Forelimb muscle (tissue), 1 donor: ENCODE measurements at regions not wholly inside any gene's neighbourhood (a gene's known extent, or its start where the extent isn't known, plus 50 kb on each side); places are given as distances from the start of the nearest gene placed in this dataset.
"Not testable (repeated sequence)": the region's sequence is repeated elsewhere in the genome, so short reads cannot be mapped to it uniquely, and the experiment has no call there.

Experiments
- DNase-seq: peaks from one replicate; pipeline ENCODE4 v3.0.0-alpha.2; 2013; ENCODE audit warnings: low read depth

GRCh38 chr1:224791362-224791941, 138.0 kb upstream of the DNAH14 start:
- DNase-seq = no peak

- no peak for DNase-seq
Observed at GRCh38 chr1:224795591-224795990, 133.9 kb upstream of the DNAH14 start.

DNA sequence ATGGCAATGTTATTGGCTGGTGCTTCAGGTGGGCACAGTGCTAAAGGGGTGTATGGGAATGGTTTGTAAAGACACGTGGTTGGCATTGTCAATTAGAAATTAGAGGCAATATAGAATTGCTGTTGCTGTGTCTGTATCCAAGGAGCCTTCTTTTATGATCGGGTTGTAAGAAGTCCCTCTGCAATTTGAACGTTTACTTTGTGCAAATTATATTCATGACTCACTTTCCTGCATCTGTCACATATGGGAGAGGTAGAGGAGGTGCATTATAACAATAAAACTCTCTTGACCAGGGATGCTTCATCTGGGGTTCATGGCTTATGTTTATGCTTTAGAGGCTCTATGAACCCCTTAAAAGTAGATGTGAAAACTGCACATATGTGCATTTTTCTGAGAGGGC, 130.4 kb upstream of the DNAH14 start:
- DNase-seq = no peak

- no peak for DNase-seq
Observed at GRCh38 chr1:224800486-224801119, 128.9 kb upstream of the DNAH14 start.

GRCh38 chr1:224801844-224802490, 127.5 kb upstream of the DNAH14 start:
- DNase-seq = no peak

DNA sequence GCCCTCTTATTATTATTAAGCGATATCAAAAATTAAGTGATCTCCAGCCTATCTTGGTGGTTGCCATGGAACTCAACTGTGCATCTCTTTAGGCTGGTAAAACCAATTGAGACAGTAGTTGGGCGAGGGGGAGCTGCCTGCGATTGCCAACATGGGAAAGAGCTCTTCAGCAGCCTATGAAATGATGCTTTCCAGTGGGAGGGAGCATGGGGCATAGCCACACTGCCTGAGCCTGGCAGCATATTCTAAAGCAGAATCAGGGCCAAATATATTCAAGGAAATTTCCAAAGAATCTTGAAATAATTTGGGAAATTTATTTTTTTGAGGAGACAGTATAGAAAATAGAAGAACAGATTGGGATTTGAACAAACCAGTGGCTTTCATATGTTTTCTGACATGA, 126.9 kb upstream of the DNAH14 start:
- no peak for DNase-seq

- DNase-seq = no peak
Observed at GRCh38 chr1:224804220-224804619, 125.3 kb upstream of the DNAH14 start.

DNA sequence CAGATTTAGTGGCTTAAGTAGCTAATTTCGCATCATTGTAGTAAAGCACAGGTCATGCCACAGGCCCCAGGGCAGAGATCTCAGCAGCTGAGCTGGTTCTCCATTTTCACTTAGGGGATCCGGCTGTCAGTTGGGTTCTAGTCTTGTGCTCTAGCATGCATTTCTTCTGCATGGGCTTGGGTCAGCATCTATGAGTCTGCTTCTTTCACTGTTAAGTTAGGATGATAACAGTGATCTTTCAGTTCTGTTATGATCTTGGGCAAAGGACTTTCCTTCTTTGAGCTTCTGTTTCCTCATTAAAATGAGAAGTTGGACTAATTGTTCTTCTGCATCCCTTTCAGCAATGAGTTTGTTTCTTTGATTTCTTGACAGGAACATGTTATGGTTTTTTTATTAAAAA, 123.6 kb upstream of the DNAH14 start:
- DNase-seq = no peak

GRCh38 chr1:224809137-224809536, 120.3 kb upstream of the DNAH14 start:
- DNase-seq = no peak

DNA sequence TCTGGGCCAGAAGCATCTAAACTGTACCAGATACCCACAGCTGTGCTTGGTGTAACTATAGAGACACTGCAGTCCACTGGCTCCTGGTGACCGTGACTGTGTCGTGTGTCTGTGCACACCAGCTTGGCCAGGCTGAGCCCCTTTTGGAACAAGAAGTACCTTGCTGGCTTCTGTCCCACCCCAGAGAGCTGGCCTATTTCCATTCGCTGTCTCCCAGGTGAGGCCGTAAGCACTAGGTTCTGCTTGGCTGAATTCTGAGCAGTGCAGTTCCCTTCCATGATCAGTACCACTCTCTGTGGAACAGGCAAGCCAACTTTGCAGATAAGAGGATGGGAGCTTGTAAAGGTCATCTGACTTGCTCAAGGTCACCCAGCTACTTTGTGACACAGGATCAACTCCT, 119.9 kb upstream of the DNAH14 start:
- no peak for DNase-seq

DNA sequence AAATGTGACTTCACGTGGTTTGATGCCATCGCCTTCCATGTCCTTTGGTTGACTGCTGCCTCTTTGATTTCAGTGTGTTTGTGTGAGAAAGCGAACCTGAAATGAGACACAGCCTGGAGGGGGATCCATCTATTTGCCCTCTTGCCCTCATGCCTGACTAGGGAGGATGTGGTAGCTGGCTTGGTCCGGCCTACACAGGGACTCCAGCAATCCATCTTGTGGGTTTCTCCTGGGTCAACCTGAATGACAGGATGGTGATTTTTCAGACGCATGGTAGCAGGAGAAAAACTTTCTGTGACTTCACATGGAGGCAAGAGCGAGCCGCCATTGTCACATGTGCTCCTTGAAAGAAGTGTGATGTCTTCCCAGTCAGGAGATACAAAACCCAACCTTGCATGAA, 117.9 kb upstream of the DNAH14 start:
- no peak for DNase-seq

DNA sequence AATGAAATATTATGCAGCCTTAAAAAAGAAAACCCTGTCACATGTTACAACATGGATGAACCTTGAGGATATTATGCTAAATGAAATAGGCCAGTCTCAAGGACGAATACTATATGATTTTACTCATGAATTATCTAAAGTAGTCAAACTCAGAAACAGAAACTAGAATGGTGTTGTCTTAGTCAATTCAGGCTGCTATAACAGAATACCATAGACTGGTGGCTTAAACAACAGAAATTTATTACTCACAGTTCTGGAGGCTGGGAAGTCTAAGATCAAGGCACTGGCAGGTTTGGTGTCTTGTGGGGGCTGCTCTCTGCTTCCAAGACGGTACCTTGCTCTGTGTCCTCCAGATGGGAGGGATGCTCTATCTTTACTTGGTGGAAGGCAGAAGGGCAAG, 113.8 kb upstream of the DNAH14 start:
- DNase-seq = no peak

- no peak for DNase-seq
Observed at GRCh38 chr1:224816062-224816461, 113.4 kb upstream of the DNAH14 start.

- no peak for DNase-seq
Observed at GRCh38 chr1:224817382-224817781, 112.1 kb upstream of the DNAH14 start.

- DNase-seq = no peak
Observed at GRCh38 chr1:224819861-224820260, 109.6 kb upstream of the DNAH14 start.

GRCh38 chr1:224820341-224820740, 109.1 kb upstream of the DNAH14 start:
- DNase-seq = no peak

- not testable (repeated sequence) for DNase-seq
Observed at GRCh38 chr1:224821751-224822150, 107.7 kb upstream of the DNAH14 start.

DNA sequence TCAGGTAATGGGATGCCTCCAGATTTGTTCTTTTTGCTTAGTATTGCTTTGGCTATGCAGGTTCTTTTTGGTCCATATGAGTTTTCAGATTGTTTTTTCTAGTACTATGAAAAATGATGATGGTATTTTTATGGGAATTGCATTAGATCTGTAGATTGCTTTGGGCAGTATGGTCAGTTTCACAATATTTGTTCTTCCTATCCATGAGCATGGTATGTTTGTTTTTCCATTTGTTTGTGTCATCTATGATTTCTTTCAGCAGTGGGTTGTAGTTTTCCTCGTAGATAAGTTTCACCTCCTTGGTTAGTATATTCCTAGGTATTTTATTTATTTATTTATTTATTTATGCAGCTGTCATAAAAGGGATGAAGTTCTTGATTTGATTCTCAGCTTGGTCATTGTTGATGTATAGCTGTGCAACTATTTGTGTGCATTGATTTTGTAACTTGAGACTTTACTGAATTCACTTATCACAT, 103.9 kb upstream of the DNAH14 start:
- DNase-seq = no peak

- DNase-seq = no peak
Observed at GRCh38 chr1:224828691-224829090, 100.8 kb upstream of the DNAH14 start.

GRCh38 chr1:224831501-224831900, 98.0 kb upstream of the DNAH14 start:
- no peak for DNase-seq

GRCh38 chr1:224839648-224840300, 89.7 kb upstream of the DNAH14 start:
- DNase-seq = not testable (repeated sequence)

DNA sequence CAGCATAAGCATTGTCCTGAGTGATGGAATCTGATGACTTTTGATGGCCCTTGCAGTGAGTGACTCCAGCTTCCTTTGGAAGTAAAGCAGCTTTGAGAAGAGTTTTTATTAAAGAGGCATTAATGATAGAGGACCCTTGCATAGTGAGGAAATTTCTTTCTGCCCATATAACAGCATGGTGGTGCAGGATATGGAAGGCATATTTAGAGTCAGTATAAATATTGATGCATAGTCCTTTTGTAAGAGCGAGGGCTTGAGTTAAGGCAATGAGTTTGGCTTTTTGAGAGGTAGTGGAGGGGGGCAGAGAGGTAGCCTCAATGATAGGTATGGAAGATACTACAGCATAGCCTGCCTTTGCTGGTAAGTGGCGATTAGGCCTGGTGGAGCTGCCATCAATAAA, 87.7 kb upstream of the DNAH14 start:
- DNase-seq = not testable (repeated sequence)
